AG04449 (cell line): ENCODE measurements at regions not wholly inside any gene's neighbourhood (a gene's known extent, or its start where the extent isn't known, plus 50 kb on each side); places are given as distances from the start of the nearest gene placed in this dataset.

ENCODE experiments used
- CTCF ChIA-PET: fragments of 350-600 bp; formaldehyde crosslinking; extraction: SDS; loops from one replicate; lab custom pipeline; 2021; ENCODE audit warnings: antibody characterized with exemption; lab: Yijun Ruan, JAX
- POLR2A ChIA-PET: fragments of 400-600, 350-600 bp; formaldehyde crosslinking; extraction: SDS; loops from one replicate; lab custom pipeline; 2020; ENCODE audit warnings: antibody characterized with exemption, inconsistent platforms; lab: Yijun Ruan, JAX
- DNase-seq: peaks from one replicate; pipeline ENCODE4 v3.0.0-alpha.2; 2010; ENCODE audit warnings: low read depth, low spot score
- H3K4me3 ChIP-seq: 2 replicates; pipeline ENCODE4 v1.5.1; 2011; ENCODE audit warnings: low read depth, mild to moderate bottlenecking, control low read depth, low read length
- CTCF ChIP-seq: IDR thresholded peaks from one replicate; pipeline ENCODE4 v1.5.1; 2011; ENCODE audit warnings: mild to moderate bottlenecking, moderate library complexity, low read length, control low read depth, inconsistent platforms; ENCODE audit not compliant: insufficient read depth; ENCODE audit errors: missing control alignments

- no peak for TF ChIP-seq CTCF
- DNase-seq = peak; percentile 38
- POLR2A ChIA-PET = no interaction called here
- CTCF ChIA-PET = no interaction called here
- H3K4me3 ChIP-seq = no peak overlapping the region
Observed at GRCh38 chr1:238558156-238558555, 667.4 kb upstream of the ZP4 start.

- TF ChIP-seq CTCF = no peak
- H3K4me3 ChIP-seq = no peak overlapping the region
- ChIA-PET POLR2A (no interaction called here), CTCF (no interaction called here)
- DNase-seq = no peak
Observed at GRCh38 chr1:238552271-238552670, 661.5 kb upstream of the ZP4 start.

GRCh38 chr1:238549137-238549536 is 658.4 kb upstream of the ZP4 start:
- TF ChIP-seq CTCF = no peak
- H3K4me3 ChIP-seq = no peak overlapping the region
- ChIA-PET POLR2A (no interaction called here), CTCF (no interaction called here)
- no peak for DNase-seq

GRCh38 chr1:238546118-238546517 is 655.4 kb upstream of the ZP4 start:
- TF ChIP-seq CTCF = no peak
- no peak overlapping the region for H3K4me3 ChIP-seq
- ChIA-PET CTCF (no interaction called here), POLR2A (no interaction called here)
- DNase-seq = no peak

- H3K4me3 ChIP-seq = no peak overlapping the region
- ChIA-PET CTCF (no interaction called here), POLR2A (no interaction called here)
- TF ChIP-seq CTCF = no peak
- no peak for DNase-seq
Observed at GRCh38 chr1:238537641-238538040, 646.9 kb upstream of the ZP4 start.

- ChIA-PET POLR2A (no interaction called here), CTCF (no interaction called here)
- DNase-seq = no peak
- no peak overlapping the region for H3K4me3 ChIP-seq
- no peak for TF ChIP-seq CTCF
Observed at GRCh38 chr1:238530209-238530851, 639.6 kb upstream of the ZP4 start.
